CD4-positive, CD25-positive, alpha-beta regulatory T cell (primary cell): ENCODE measurements at regions not wholly inside any gene's neighbourhood (a gene's known extent, or its start where the extent isn't known, plus 50 kb on each side); places are given as distances from the start of the nearest gene placed in this dataset.

Experiments
- ATAC-seq, 2 donors: fragments of 150-1000 bp; cut with Tn5 transposase; one replicate each; pipeline ENCODE4 v1.10.0; 2021; ENCODE audit warnings: low read depth in 2 of 2, moderate number of reproducible peaks in 2 of 2, moderate library complexity in 1 of 2
- DNase-seq, 3 donors: peaks; one replicate each; pipeline versions ENCODE4 v3.0.0 to v3.0.0-alpha.2; 2012 to 2022; ENCODE audit warnings: mixed read lengths in 1 of 3
- H3K27ac ChIP-seq: one replicate; pipeline ENCODE4 v1.7.0; 2013; ENCODE audit warnings: mild to moderate bottlenecking, low read length; ENCODE audit not compliant: insufficient read depth, poor library complexity, severe bottlenecking
- H3K27me3 ChIP-seq: one replicate; pipeline ENCODE4 v1.7.0; 2013; ENCODE audit warnings: low read length; ENCODE audit not compliant: control insufficient read depth, insufficient read depth
- H3K36me3 ChIP-seq: one replicate; pipeline ENCODE4 v1.7.0; 2013; ENCODE audit warnings: mild to moderate bottlenecking, low read length, moderate library complexity; ENCODE audit not compliant: control insufficient read depth, insufficient read depth
- H3K4me1 ChIP-seq: 2 replicates; pipeline ENCODE4 v1.7.0; 2013; ENCODE audit warnings: mild to moderate bottlenecking, low read length; ENCODE audit not compliant: insufficient read depth, control insufficient read depth, poor library complexity, severe bottlenecking
- H3K4me3 ChIP-seq: one replicate; pipeline ENCODE4 v1.7.0; 2013; ENCODE audit warnings: low read depth, mild to moderate bottlenecking, low read length, moderate library complexity
- H3K9me3 ChIP-seq, 2 experiments: 1 replicate in 1 of 2; 2 replicates in 1 of 2; pipeline ENCODE4 v1.7.0; 2013; ENCODE audit warnings: low read length in 2 of 2, mild to moderate bottlenecking in 1 of 2, moderate library complexity in 1 of 2; ENCODE audit not compliant: control insufficient read depth in 2 of 2
- H3K27ac Mint-ChIP-seq, 3 donors: one replicate each; pipeline ENCODE4 v1.8.0; 2020 to 2022; ENCODE audit warnings: mild to moderate bottlenecking in 3 of 3, mixed read lengths in 3 of 3, moderate library complexity in 2 of 3
- H3K27me3 Mint-ChIP-seq: one replicate; pipeline ENCODE4 v1.8.0; 2022; ENCODE audit warnings: mild to moderate bottlenecking, mixed read lengths
- H3K36me3 Mint-ChIP-seq: one replicate; pipeline ENCODE4 v1.8.0; 2020; ENCODE audit warnings: mixed read lengths
- H3K4me1 Mint-ChIP-seq, 4 donors: one replicate each; pipeline ENCODE4 v1.8.0; 2020 to 2022; ENCODE audit warnings: mixed read lengths in 4 of 4, mild to moderate bottlenecking in 1 of 4
- H3K4me3 Mint-ChIP-seq, 4 donors: one replicate each; pipeline ENCODE4 v1.8.0; 2020 to 2022; ENCODE audit warnings: mild to moderate bottlenecking in 4 of 4, mixed read lengths in 4 of 4, moderate library complexity in 3 of 4
- H3K9me3 Mint-ChIP-seq, 7 donors: one replicate each; pipeline ENCODE4 v1.8.0; 2020 to 2022; ENCODE audit warnings: mixed read lengths in 7 of 7, mild to moderate bottlenecking in 3 of 7, moderate library complexity in 2 of 7

DNA sequence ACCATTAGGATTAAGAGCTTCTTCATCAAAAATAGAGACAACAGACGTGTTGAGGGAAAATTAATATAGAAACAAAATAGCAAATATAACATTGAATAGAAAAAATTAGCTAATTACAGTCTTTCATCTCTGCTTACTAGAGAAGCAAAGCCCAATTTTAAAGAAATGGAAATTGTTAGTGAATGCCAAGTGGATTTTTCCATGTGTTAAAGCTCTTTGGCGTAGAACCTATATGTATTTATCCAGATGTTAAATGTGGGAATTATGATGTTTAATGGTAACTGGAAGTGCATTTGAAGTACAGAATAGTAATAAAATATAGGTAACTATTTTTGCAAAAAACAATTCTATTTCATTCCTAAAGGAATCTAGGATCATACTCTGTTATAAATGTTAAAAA is 212.0 kb upstream of the COL3A1 start:
- H3K27me3 ChIP-seq: no peaks in the 10 kb centered on the region
- H3K27me3 Mint-ChIP-seq: no peaks in the 10 kb centered on the region
- H3K4me3 Mint-ChIP-seq: no peak overlapping the region
- H3K4me3 ChIP-seq: no peak overlapping the region
- no peak overlapping the region for H3K27ac Mint-ChIP-seq
- peaks cover 0 to 4% (median 2%) of the 10 kb centered on the region in 7 donors for H3K9me3 Mint-ChIP-seq
- no peaks in the 10 kb centered on the region for H3K36me3 ChIP-seq
- H3K27ac ChIP-seq: no peak overlapping the region
- H3K4me1 Mint-ChIP-seq: no peaks in the 10 kb centered on the region
- H3K4me1 ChIP-seq: no peaks in the 10 kb centered on the region
- DNase-seq (no peak), ATAC-seq (no peak)
- H3K36me3 Mint-ChIP-seq: no peaks in the 10 kb centered on the region
- no peaks in the 10 kb centered on the region for H3K9me3 ChIP-seq

DNA sequence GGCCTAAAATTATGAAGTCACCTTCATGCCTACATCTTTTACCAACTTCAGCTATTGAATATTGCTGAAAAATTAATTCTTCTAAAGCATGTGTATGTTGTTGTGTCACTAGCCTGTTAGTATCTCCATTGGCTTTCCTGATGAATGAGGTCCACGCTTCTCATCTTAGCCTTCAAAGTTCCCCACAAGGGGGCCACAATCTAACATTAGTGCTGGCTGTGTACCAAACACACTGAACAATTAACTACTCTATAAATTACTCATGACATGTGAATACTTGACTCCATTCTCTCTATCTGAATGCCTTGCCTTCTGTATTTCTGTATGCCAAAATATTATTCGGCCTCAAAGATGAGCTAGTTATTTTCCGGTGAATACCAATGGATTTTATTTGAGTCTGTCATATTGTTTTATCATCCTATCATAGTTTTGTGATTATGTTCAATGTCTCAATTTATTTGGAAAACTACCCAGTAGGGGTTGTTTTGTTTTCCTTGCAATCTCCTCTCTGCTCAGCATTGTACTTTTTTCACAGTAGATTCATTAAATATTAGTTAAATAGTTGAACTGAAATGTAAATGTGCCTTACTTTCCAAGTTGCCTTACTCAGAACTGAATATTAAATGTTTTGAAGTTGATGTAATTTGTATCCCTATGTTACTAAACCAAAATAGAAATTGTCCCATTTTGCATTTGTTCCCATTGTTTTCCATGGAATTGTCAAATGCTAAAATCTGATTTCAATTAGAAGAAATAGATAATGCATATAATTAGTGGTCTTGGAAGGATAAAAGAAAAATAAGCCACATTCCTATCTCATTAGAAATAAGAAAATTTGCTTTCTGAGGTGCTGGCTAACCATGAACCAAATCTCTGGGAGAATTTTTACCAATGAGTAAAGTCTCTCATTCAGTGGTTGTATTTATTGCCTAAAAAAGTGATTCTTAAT is 208.4 kb upstream of the COL3A1 start:
- Histone ChIP-seq H3K9me3 (no peaks in the 10 kb centered on the region), H3K4me1 (no peaks in the 10 kb centered on the region), H3K36me3 (no peaks in the 10 kb centered on the region), H3K4me3 (no peak overlapping the region), H3K27me3 (no peaks in the 10 kb centered on the region), H3K27ac (no peak overlapping the region)
- no peaks in the 10 kb centered on the region for H3K27me3 Mint-ChIP-seq
- DNase-seq (peak in 1 of 3 donors; percentile 2), ATAC-seq (no peak)
- H3K27ac Mint-ChIP-seq: no peak overlapping the region
- no peaks in the 10 kb centered on the region for H3K4me1 Mint-ChIP-seq
- H3K36me3 Mint-ChIP-seq: no peaks in the 10 kb centered on the region
- H3K4me3 Mint-ChIP-seq: no peak overlapping the region
- H3K9me3 Mint-ChIP-seq: peaks cover 0 to 3% (median 0%) of the 10 kb centered on the region in 7 donors

DNA sequence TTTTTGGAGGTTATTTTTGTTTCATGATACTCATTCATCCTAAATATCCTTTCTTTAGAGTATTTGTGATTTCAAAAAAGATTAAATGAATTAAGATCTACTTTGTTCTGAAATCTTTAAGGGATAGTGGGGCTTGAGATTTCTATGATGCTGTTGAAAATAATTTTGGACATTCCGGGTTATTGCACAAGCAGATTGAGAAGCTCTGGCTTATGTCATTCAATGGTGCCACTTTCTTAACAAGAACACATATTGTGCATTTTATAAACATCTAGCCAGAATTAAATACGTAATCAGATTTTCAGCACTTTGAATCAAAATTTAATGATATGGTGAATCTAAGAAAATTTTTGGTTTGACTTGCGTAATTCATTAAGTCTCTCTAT is 207.7 kb upstream of the COL3A1 start:
- Mint-ChIP-seq H3K27ac (no peak overlapping the region), H3K27me3 (no peaks in the 10 kb centered on the region), H3K4me1 (no peaks in the 10 kb centered on the region), H3K9me3 (peaks cover 0 to 3% (median 0%) of the 10 kb centered on the region in 7 donors), H3K36me3 (no peaks in the 10 kb centered on the region), H3K4me3 (no peak overlapping the region)
- H3K4me1 ChIP-seq: no peaks in the 10 kb centered on the region
- H3K27me3 ChIP-seq: no peaks in the 10 kb centered on the region
- no peak overlapping the region for H3K27ac ChIP-seq
- H3K4me3 ChIP-seq: no peak overlapping the region
- ATAC-seq (no peak), DNase-seq (no peak)
- H3K36me3 ChIP-seq: no peaks in the 10 kb centered on the region
- no peaks in the 10 kb centered on the region for H3K9me3 ChIP-seq

DNA sequence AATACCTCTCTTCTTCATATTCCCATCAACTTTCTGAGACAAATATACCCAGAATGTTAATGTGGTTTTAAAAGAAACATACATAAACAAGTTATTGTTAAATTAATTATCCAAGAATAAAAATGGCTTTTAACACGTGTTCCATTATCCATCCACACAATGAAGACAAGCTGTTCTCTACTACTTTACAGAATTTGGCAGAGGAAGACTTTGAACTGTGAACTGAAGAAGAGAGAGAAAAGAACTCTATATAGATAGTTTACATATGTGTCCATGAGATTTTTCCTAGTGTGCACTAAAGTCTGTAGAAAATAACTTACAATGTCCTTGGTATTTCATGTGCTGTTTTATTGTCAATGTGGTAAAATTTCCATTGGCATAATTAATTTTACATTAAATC is 207.0 kb upstream of the COL3A1 start:
- ATAC-seq (no peak), DNase-seq (no peak)
- no peak overlapping the region for H3K27ac ChIP-seq
- no peak overlapping the region for H3K27ac Mint-ChIP-seq
- no peaks in the 10 kb centered on the region for H3K27me3 ChIP-seq
- H3K4me3 Mint-ChIP-seq: no peak overlapping the region
- H3K27me3 Mint-ChIP-seq: no peaks in the 10 kb centered on the region
- peaks cover 0 to 4% (median 2%) of the 10 kb centered on the region in 7 donors for H3K9me3 Mint-ChIP-seq
- H3K9me3 ChIP-seq: no peaks in the 10 kb centered on the region
- no peaks in the 10 kb centered on the region for H3K36me3 ChIP-seq
- no peaks in the 10 kb centered on the region for H3K4me1 Mint-ChIP-seq
- no peaks in the 10 kb centered on the region for H3K4me1 ChIP-seq
- H3K4me3 ChIP-seq: no peak overlapping the region
- H3K36me3 Mint-ChIP-seq: no peaks in the 10 kb centered on the region

DNA sequence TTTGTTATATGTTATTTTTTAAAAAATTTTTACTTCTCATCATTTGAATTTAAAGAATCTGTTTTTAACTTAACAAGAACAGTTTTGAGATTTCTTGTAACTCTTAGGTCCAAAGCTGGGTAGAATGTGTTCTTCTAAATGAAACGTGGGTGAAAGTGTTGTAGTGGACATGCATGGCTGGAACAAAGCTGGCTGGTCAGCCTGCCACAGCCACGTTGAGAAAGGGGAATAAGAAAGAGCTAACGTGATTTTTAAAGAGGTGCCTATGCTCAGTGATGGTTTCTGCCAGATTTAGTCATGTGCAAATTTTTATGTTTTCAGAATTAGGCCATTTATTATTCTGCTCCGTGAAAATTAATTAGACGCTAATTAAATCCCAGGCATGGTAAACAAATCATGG is 203.9 kb upstream of the COL3A1 start:
- Histone ChIP-seq H3K27me3 (no peaks in the 10 kb centered on the region), H3K4me3 (no peak overlapping the region), H3K27ac (no peak overlapping the region), H3K9me3 (no peaks in the 10 kb centered on the region), H3K4me1 (no peaks in the 10 kb centered on the region), H3K36me3 (no peaks in the 10 kb centered on the region)
- H3K4me3 Mint-ChIP-seq: no peak overlapping the region
- no peaks in the 10 kb centered on the region for H3K27me3 Mint-ChIP-seq
- H3K4me1 Mint-ChIP-seq: no peaks in the 10 kb centered on the region
- DNase-seq (no peak), ATAC-seq (no peak)
- H3K27ac Mint-ChIP-seq: no peak overlapping the region
- H3K36me3 Mint-ChIP-seq: no peaks in the 10 kb centered on the region
- H3K9me3 Mint-ChIP-seq: peaks cover 0 to 5% (median 0%) of the 10 kb centered on the region in 7 donors

DNA sequence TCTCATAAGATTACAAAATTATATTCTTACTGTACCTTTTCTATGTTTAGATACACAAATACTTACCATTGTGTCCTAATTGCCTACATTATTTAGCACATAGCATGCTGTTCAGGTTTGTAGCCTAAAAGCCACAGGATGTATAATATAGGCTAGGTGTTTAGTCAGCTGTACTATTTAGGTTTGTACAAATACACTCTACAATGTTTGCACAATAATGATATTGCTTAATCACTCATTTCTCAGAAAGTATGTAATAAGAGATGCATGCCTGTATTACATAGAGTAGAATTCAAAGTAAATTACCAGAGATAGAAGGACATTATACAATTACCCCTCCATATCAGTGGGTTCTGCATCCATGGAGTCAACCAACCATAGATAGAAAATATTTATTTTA is 201.1 kb upstream of the COL3A1 start:
- H3K36me3 Mint-ChIP-seq: no peaks in the 10 kb centered on the region
- no peaks in the 10 kb centered on the region for H3K4me1 ChIP-seq
- no peak overlapping the region for H3K4me3 ChIP-seq
- no peak for DNase-seq
- no peaks in the 10 kb centered on the region for H3K4me1 Mint-ChIP-seq
- no peak overlapping the region for H3K27ac Mint-ChIP-seq
- H3K27me3 Mint-ChIP-seq: no peaks in the 10 kb centered on the region
- H3K9me3 ChIP-seq: no peaks in the 10 kb centered on the region
- H3K36me3 ChIP-seq: no peaks in the 10 kb centered on the region
- H3K27me3 ChIP-seq: no peaks in the 10 kb centered on the region
- no peak overlapping the region for H3K27ac ChIP-seq
- no peak for ATAC-seq
- no peak overlapping the region for H3K4me3 Mint-ChIP-seq
- H3K9me3 Mint-ChIP-seq: peaks cover 0 to 5% (median 0%) of the 10 kb centered on the region in 7 donors

DNA sequence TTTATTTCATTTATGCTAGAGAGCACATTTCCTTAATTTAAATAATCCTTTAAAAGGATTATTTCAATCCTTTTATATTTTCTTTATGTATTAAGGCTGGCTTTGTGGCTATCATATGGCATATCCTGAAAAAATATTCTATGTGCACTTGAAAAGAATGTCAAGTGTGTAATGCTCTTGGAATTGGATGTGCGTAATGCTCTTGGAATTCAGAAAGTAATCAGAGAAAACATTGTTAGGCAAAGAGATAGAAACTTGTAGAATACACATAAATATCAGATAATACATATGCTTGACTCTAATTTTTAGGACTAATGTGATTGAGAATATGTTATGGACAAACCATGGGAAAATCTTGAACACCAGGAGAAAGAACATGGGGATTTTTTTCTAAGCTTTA is 197.5 kb upstream of the COL3A1 start:
- no peaks in the 10 kb centered on the region for H3K36me3 ChIP-seq
- peaks cover 0 to 5% (median 0%) of the 10 kb centered on the region in 7 donors for H3K9me3 Mint-ChIP-seq
- H3K9me3 ChIP-seq: no peaks in the 10 kb centered on the region
- no peaks in the 10 kb centered on the region for H3K27me3 ChIP-seq
- H3K4me3 Mint-ChIP-seq: no peak overlapping the region
- H3K4me1 Mint-ChIP-seq: no peaks in the 10 kb centered on the region
- DNase-seq: no peak
- no peak for ATAC-seq
- no peak overlapping the region for H3K4me3 ChIP-seq
- no peaks in the 10 kb centered on the region for H3K4me1 ChIP-seq
- H3K27me3 Mint-ChIP-seq: no peaks in the 10 kb centered on the region
- H3K27ac Mint-ChIP-seq: no peak overlapping the region
- H3K27ac ChIP-seq: no peak overlapping the region
- H3K36me3 Mint-ChIP-seq: no peaks in the 10 kb centered on the region

DNA sequence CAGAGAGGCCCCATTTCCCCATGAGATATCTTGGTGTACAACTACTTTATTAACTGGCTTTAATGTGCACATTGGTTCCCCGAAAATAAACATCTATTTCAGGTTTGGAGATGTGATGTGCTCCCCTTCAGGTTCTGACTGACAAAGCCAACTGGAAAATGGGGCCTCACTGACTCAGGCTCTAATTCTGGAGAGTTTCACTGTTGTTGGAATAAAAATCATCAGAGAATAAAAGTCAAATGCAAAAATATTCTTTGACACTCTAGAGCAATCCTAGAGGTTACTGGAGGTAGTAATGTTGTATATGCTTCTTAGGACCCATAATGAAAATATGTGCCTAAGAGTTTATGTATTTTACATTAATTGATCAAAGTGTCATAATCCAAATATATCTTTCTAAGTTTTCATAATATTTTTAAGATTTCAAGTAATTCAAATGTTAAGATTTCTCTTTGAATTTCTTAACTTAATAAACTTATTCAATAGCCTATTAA is 189.9 kb upstream of the COL3A1 start:
- no peak overlapping the region for H3K27ac ChIP-seq
- Mint-ChIP-seq H3K36me3 (no peaks in the 10 kb centered on the region), H3K27ac (no peak overlapping the region), H3K4me3 (no peak overlapping the region), H3K27me3 (no peaks in the 10 kb centered on the region), H3K9me3 (peaks cover 0 to 7% (median 0%) of the 10 kb centered on the region in 7 donors), H3K4me1 (no peaks in the 10 kb centered on the region)
- no peak for DNase-seq
- H3K4me3 ChIP-seq: no peak overlapping the region
- no peaks in the 10 kb centered on the region for H3K4me1 ChIP-seq
- H3K9me3 ChIP-seq: no peaks in the 10 kb centered on the region
- no peaks in the 10 kb centered on the region for H3K27me3 ChIP-seq
- ATAC-seq: no peak
- H3K36me3 ChIP-seq: no peaks in the 10 kb centered on the region
